ENCODE measurements at regions not wholly inside any gene's neighbourhood (a gene's known extent, or its start where the extent isn't known, plus 50 kb on each side); places are given as distances from the start of the nearest gene placed in this dataset.

- no peaks in the 10 kb centered on the region for H3K9me3 Mint-ChIP-seq
- DNase-seq, result no peak
- CTCF ChIA-PET, result no interaction called here
- H3K4me1 Mint-ChIP-seq (ENCODE audit: low read depth), result no peaks in the 10 kb centered on the region
- intact Hi-C loops (cut with micrococcal nuclease), result no loop called here
- no peak overlapping the region for H3K27ac Mint-ChIP-seq
- no peak overlapping the region for H3K4me3 Mint-ChIP-seq
- H3K36me3 Mint-ChIP-seq (ENCODE audit: low read depth), result no peaks in the 10 kb centered on the region
- H3K27me3 Mint-ChIP-seq (ENCODE audit: low read depth), result no peaks in the 10 kb centered on the region
Measured at GRCh38 chr5:105751908-105752307, 1918.8 kb downstream of the EFNA5 start.

- H3K36me3 Mint-ChIP-seq (ENCODE audit: low read depth), result no peaks in the 10 kb centered on the region
- peaks cover 8% of the 10 kb centered on the region for H3K9me3 Mint-ChIP-seq
- no peaks in the 10 kb centered on the region for H3K4me1 Mint-ChIP-seq (ENCODE audit: low read depth)
- H3K27me3 Mint-ChIP-seq (ENCODE audit: low read depth), result no peaks in the 10 kb centered on the region
- no peak overlapping the region for H3K4me3 Mint-ChIP-seq
- intact Hi-C loops (cut with micrococcal nuclease), result no loop called here
- DNase-seq, result no peak
- CTCF ChIA-PET, result no interaction called here
- H3K27ac Mint-ChIP-seq, result no peak overlapping the region
Measured at GRCh38 chr5:105745111-105745510, 1925.6 kb downstream of the EFNA5 start.

- no peaks in the 10 kb centered on the region for H3K27me3 Mint-ChIP-seq (ENCODE audit: low read depth)
- no peak overlapping the region for H3K4me3 Mint-ChIP-seq
- H3K36me3 Mint-ChIP-seq (ENCODE audit: low read depth), result no peaks in the 10 kb centered on the region
- peaks cover 4% of the 10 kb centered on the region for H3K9me3 Mint-ChIP-seq
- H3K4me1 Mint-ChIP-seq (ENCODE audit: low read depth), result no peaks in the 10 kb centered on the region
- DNase-seq, result no peak
- CTCF ChIA-PET, result no interaction called here
- intact Hi-C loops (cut with micrococcal nuclease), result no loop called here
- no peak overlapping the region for H3K27ac Mint-ChIP-seq
Measured at GRCh38 chr5:105740242-105740641, 1930.5 kb downstream of the EFNA5 start.

- Mint-ChIP-seq H3K9me3 (peaks cover 4% of the 10 kb centered on the region), H3K4me1 (ENCODE audit: low read depth) (no peaks in the 10 kb centered on the region), H3K27me3 (ENCODE audit: low read depth) (no peaks in the 10 kb centered on the region), H3K36me3 (ENCODE audit: low read depth) (no peaks in the 10 kb centered on the region), H3K27ac (no peak overlapping the region), H3K4me3 (no peak overlapping the region)
- CTCF ChIA-PET, result no interaction called here
- DNase-seq, result no peak
- intact Hi-C loops (cut with micrococcal nuclease), result no loop called here
Measured at GRCh38 chr5:105739732-105740131, 1931.0 kb downstream of the EFNA5 start.

- DNase-seq, result no peak
- H3K4me3 Mint-ChIP-seq, result no peak overlapping the region
- H3K36me3 Mint-ChIP-seq (ENCODE audit: low read depth), result no peaks in the 10 kb centered on the region
- intact Hi-C loops (cut with micrococcal nuclease), result no loop called here
- H3K27ac Mint-ChIP-seq, result no peak overlapping the region
- CTCF ChIA-PET, result no interaction called here
- H3K4me1 Mint-ChIP-seq (ENCODE audit: low read depth), result no peaks in the 10 kb centered on the region
- no peaks in the 10 kb centered on the region for H3K27me3 Mint-ChIP-seq (ENCODE audit: low read depth)
- H3K9me3 Mint-ChIP-seq, result peaks cover 3% of the 10 kb centered on the region
Measured at GRCh38 chr5:105735704-105736103, 1935.0 kb downstream of the EFNA5 start.

- no peaks in the 10 kb centered on the region for H3K27me3 Mint-ChIP-seq (ENCODE audit: low read depth)
- H3K4me1 Mint-ChIP-seq (ENCODE audit: low read depth), result no peaks in the 10 kb centered on the region
- no peak for DNase-seq
- no peaks in the 10 kb centered on the region for H3K36me3 Mint-ChIP-seq (ENCODE audit: low read depth)
- H3K9me3 Mint-ChIP-seq, result peaks cover 9% of the 10 kb centered on the region
- H3K27ac Mint-ChIP-seq, result no peak overlapping the region
- H3K4me3 Mint-ChIP-seq, result no peak overlapping the region
- CTCF ChIA-PET, result no interaction called here
- intact Hi-C loops (cut with micrococcal nuclease), result no loop called here
Measured at GRCh38 chr5:105730982-105731381, 1939.8 kb downstream of the EFNA5 start.

- H3K4me3 Mint-ChIP-seq, result no peak overlapping the region
- intact Hi-C loops (cut with micrococcal nuclease), result no loop called here
- no peak overlapping the region for H3K27ac Mint-ChIP-seq
- H3K9me3 Mint-ChIP-seq, result peaks cover 20% of the 10 kb centered on the region
- no peaks in the 10 kb centered on the region for H3K27me3 Mint-ChIP-seq (ENCODE audit: low read depth)
- no peaks in the 10 kb centered on the region for H3K4me1 Mint-ChIP-seq (ENCODE audit: low read depth)
- CTCF ChIA-PET, result no interaction called here
- DNase-seq, result no peak
- no peaks in the 10 kb centered on the region for H3K36me3 Mint-ChIP-seq (ENCODE audit: low read depth)
Measured at GRCh38 chr5:105726093-105726492, 1944.6 kb downstream of the EFNA5 start.

- H3K4me3 Mint-ChIP-seq, result no peak overlapping the region
- no peak for DNase-seq
- CTCF ChIA-PET, result no interaction called here
- no peaks in the 10 kb centered on the region for H3K4me1 Mint-ChIP-seq (ENCODE audit: low read depth)
- H3K36me3 Mint-ChIP-seq (ENCODE audit: low read depth), result no peaks in the 10 kb centered on the region
- peaks cover 15% of the 10 kb centered on the region for H3K9me3 Mint-ChIP-seq
- intact Hi-C loops (cut with micrococcal nuclease), result no loop called here
- H3K27ac Mint-ChIP-seq, result no peak overlapping the region
- H3K27me3 Mint-ChIP-seq (ENCODE audit: low read depth), result no peaks in the 10 kb centered on the region
Measured at GRCh38 chr5:105708442-105708841, 1962.3 kb downstream of the EFNA5 start.

GRCh38 chr5:105702323-105702722 lies 1968.4 kb downstream of the EFNA5 start:
- H3K4me3 Mint-ChIP-seq, result no peak overlapping the region
- no peaks in the 10 kb centered on the region for H3K27me3 Mint-ChIP-seq (ENCODE audit: low read depth)
- CTCF ChIA-PET, result no interaction called here
- H3K4me1 Mint-ChIP-seq (ENCODE audit: low read depth), result no peaks in the 10 kb centered on the region
- peaks cover 19% of the 10 kb centered on the region for H3K9me3 Mint-ChIP-seq
- no peaks in the 10 kb centered on the region for H3K36me3 Mint-ChIP-seq (ENCODE audit: low read depth)
- H3K27ac Mint-ChIP-seq, result no peak overlapping the region
- intact Hi-C loops (cut with micrococcal nuclease), result no loop called here
- no peak for DNase-seq

GRCh38 chr5:105696440-105696839 lies 1974.3 kb downstream of the EFNA5 start:
- intact Hi-C loops (cut with micrococcal nuclease), result no loop called here
- Mint-ChIP-seq H3K9me3 (peaks cover 10% of the 10 kb centered on the region), H3K27ac (no peak overlapping the region), H3K36me3 (ENCODE audit: low read depth) (no peaks in the 10 kb centered on the region), H3K4me3 (no peak overlapping the region), H3K27me3 (ENCODE audit: low read depth) (no peaks in the 10 kb centered on the region), H3K4me1 (ENCODE audit: low read depth) (no peaks in the 10 kb centered on the region)
- CTCF ChIA-PET, result no interaction called here
- DNase-seq, result no peak

GRCh38 chr5:105695941-105696340 lies 1974.8 kb downstream of the EFNA5 start:
- intact Hi-C loops (cut with micrococcal nuclease), result no loop called here
- no peaks in the 10 kb centered on the region for H3K27me3 Mint-ChIP-seq (ENCODE audit: low read depth)
- H3K9me3 Mint-ChIP-seq, result peaks cover 5% of the 10 kb centered on the region
- no peak for DNase-seq
- H3K4me3 Mint-ChIP-seq, result no peak overlapping the region
- no peaks in the 10 kb centered on the region for H3K36me3 Mint-ChIP-seq (ENCODE audit: low read depth)
- H3K27ac Mint-ChIP-seq, result no peak overlapping the region
- no peaks in the 10 kb centered on the region for H3K4me1 Mint-ChIP-seq (ENCODE audit: low read depth)
- CTCF ChIA-PET, result no interaction called here

- no peak for DNase-seq
- Mint-ChIP-seq H3K27ac (no peak overlapping the region), H3K9me3 (peaks cover 2% of the 10 kb centered on the region), H3K27me3 (ENCODE audit: low read depth) (no peaks in the 10 kb centered on the region), H3K4me3 (no peak overlapping the region), H3K36me3 (ENCODE audit: low read depth) (no peaks in the 10 kb centered on the region), H3K4me1 (ENCODE audit: low read depth) (no peaks in the 10 kb centered on the region)
- intact Hi-C loops (cut with micrococcal nuclease), result no loop called here
- CTCF ChIA-PET, result no interaction called here
Measured at GRCh38 chr5:105689596-105689995, 1981.1 kb downstream of the EFNA5 start.

- intact Hi-C loops (cut with micrococcal nuclease), result no loop called here
- no peaks in the 10 kb centered on the region for H3K4me1 Mint-ChIP-seq (ENCODE audit: low read depth)
- no peak overlapping the region for H3K4me3 Mint-ChIP-seq
- DNase-seq, result no peak
- no peaks in the 10 kb centered on the region for H3K36me3 Mint-ChIP-seq (ENCODE audit: low read depth)
- peaks cover 2% of the 10 kb centered on the region for H3K9me3 Mint-ChIP-seq
- H3K27ac Mint-ChIP-seq, result no peak overlapping the region
- CTCF ChIA-PET, result no interaction called here
- H3K27me3 Mint-ChIP-seq (ENCODE audit: low read depth), result no peaks in the 10 kb centered on the region
Measured at GRCh38 chr5:105688227-105688792, 1982.4 kb downstream of the EFNA5 start.

- Mint-ChIP-seq H3K4me3 (no peak overlapping the region), H3K27ac (no peak overlapping the region), H3K36me3 (ENCODE audit: low read depth) (no peaks in the 10 kb centered on the region), H3K4me1 (ENCODE audit: low read depth) (no peaks in the 10 kb centered on the region), H3K9me3 (peaks cover 2% of the 10 kb centered on the region), H3K27me3 (ENCODE audit: low read depth) (no peaks in the 10 kb centered on the region)
- DNase-seq, result no peak
- CTCF ChIA-PET, result no interaction called here
- intact Hi-C loops (cut with micrococcal nuclease), result no loop called here
Measured at GRCh38 chr5:105687493-105687892, 1983.2 kb downstream of the EFNA5 start.

All from activated naive CD4-positive, alpha-beta T cell treated with anti-CD3 and anti-CD28 coated beads for 36 hours (primary cell).